ENCODE measurements at regions not wholly inside any gene's neighbourhood (a gene's known extent, or its start where the extent isn't known, plus 50 kb on each side); places are given as distances from the start of the nearest gene placed in this dataset.

DNA sequence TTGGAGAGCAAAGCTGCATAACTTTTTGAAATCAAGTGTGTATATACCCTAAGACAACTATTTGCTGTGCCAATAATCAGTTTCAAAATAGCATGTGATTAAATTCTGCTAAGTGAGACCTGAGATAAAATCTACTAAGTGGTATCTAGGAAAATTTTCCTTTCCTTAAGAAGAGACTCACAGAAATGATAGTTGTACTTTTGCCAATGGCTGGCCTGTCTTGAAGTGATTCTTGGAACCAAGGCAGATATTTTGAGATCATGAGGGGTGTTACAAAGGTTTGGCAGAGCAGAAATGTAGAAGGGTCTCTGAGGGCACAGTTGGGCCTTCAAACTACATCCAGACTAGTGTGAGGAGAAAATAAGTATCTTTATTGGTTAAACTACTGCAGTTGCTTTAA, 902.6 kb upstream of the TENM4 start:
- Histone ChIP-seq H4K20me1 (ENCODE audit: control insufficient read depth, insufficient read depth, insufficient read length) (no peaks in the 10 kb centered on the region), H3K23me2 (ENCODE audit: insufficient read length, low read depth, low read length, poor library complexity, severe bottlenecking) (no peaks in the 10 kb centered on the region), H3K79me1 (ENCODE audit: insufficient read depth, low read depth, low read length, poor library complexity, severe bottlenecking) (no peaks in the 10 kb centered on the region), H2BK20ac (ENCODE audit: low read depth, low read length, poor library complexity, severe bottlenecking) (no peak overlapping the region), H3K27me3 (ENCODE audit: insufficient read depth, low read length) (no peaks in the 10 kb centered on the region), H2AK5ac (ENCODE audit: insufficient read length, low read length) (no peak overlapping the region), H3K9me3 (ENCODE audit: control insufficient read depth, low read depth, low read length) (no peaks in the 10 kb centered on the region), H3K27ac (ENCODE audit: insufficient read length, low read depth, low read length) (no peak overlapping the region), H3K4ac (ENCODE audit: low read depth, low read length) (no peak overlapping the region), H2BK5ac (ENCODE audit: insufficient read length, low read length) (no peak overlapping the region), H2BK12ac (ENCODE audit: insufficient read length, low read depth, low read length) (no peak overlapping the region), H2BK15ac (ENCODE audit: low read depth, low read length) (no peak overlapping the region), H3K14ac (ENCODE audit: insufficient read depth, low read length) (no peak overlapping the region), H3K9ac (ENCODE audit: extremely low read depth, insufficient read length, low read length) (no peak overlapping the region), H4K5ac (ENCODE audit: insufficient read length, low read depth, low read length) (no peak overlapping the region), H3K56ac (ENCODE audit: insufficient read length, low read depth, low read length) (no peak overlapping the region), H4K91ac (ENCODE audit: insufficient read length, low read depth, low read length) (no peak overlapping the region), H3K4me2 (ENCODE audit: insufficient read depth, insufficient read length, low read length) (no peak overlapping the region), H2AFZ (ENCODE audit: low read length) (no peak overlapping the region), H3K79me2 (ENCODE audit: insufficient read depth, low read length) (no peaks in the 10 kb centered on the region), H3K23ac (ENCODE audit: insufficient read length, low read depth, low read length) (no peak overlapping the region), H4K8ac (replicated peaks; ENCODE audit: insufficient read length, low read depth, low read length) (no peak overlapping the region), H3K18ac (ENCODE audit: insufficient read length, low read depth, low read length) (no peak overlapping the region), H3K4me1 (ENCODE audit: insufficient read depth, low read length) (no peaks in the 10 kb centered on the region), H2BK120ac (ENCODE audit: low read depth, low read length, poor library complexity, severe bottlenecking) (no peak overlapping the region), H3T11ph (ENCODE audit: low read length) (no peak overlapping the region)
- TF ChIP-seq, protein P1, sequence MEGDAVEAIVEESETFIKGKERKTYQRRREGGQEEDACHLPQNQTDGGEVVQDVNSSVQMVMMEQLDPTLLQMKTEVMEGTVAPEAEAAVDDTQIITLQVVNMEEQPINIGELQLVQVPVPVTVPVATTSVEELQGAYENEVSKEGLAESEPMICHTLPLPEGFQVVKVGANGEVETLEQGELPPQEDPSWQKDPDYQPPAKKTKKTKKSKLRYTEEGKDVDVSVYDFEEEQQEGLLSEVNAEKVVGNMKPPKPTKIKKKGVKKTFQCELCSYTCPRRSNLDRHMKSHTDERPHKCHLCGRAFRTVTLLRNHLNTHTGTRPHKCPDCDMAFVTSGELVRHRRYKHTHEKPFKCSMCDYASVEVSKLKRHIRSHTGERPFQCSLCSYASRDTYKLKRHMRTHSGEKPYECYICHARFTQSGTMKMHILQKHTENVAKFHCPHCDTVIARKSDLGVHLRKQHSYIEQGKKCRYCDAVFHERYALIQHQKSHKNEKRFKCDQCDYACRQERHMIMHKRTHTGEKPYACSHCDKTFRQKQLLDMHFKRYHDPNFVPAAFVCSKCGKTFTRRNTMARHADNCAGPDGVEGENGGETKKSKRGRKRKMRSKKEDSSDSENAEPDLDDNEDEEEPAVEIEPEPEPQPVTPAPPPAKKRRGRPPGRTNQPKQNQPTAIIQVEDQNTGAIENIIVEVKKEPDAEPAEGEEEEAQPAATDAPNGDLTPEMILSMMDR (conservative IDR thresholded peaks at IDR 0.05), result no peak
- Mint-ChIP-seq H3K9me3 (peaks cover 0 to 5% of the 10 kb centered on the region in 2 experiments; a peak in 2 of 5 replicates), H3K4me3 (no peak overlapping the region), H3K4me1 (no peaks in the 10 kb centered on the region), H3K27ac (0 out of 7 replicates have a peak overlapping the region, but pooled peaks of 1 of the 3 experiments have one; percentile 8), H3K36me3 (ENCODE audit: insufficient read depth in 1 of 3, low read depth in 3 of 3) (peaks cover 0 to 8% (median 2%) of the 10 kb centered on the region in 3 experiments; a peak in 3 of 7 replicates), H3K27me3 (ENCODE audit: low read depth) (no peaks in the 10 kb centered on the region)
- no peak for DNase-seq

Data from H9 (cell line).